GM06990 (cell line): ENCODE measurements at regions not wholly inside any gene's neighbourhood (a gene's known extent, or its start where the extent isn't known, plus 50 kb on each side); places are given as distances from the start of the nearest gene placed in this dataset.

Source experiments
- DNase-seq: peaks from one replicate; pipeline ENCODE4 v3.0.0-alpha.2; 2011; ENCODE audit not compliant: insufficient read length; ENCODE audit errors: extremely low read depth
- H3K27me3 ChIP-seq: replicated peaks from 2 replicates; pipeline ENCODE4 v1.6.0; 2011; ENCODE audit warnings: low read length; ENCODE audit not compliant: control insufficient read depth, insufficient read depth
- H3K36me3 ChIP-seq: 2 replicates; pipeline ENCODE4 v1.5.1; 2011; ENCODE audit warnings: low read length; ENCODE audit not compliant: control insufficient read depth, insufficient read depth
- H3K4me3 ChIP-seq: replicated peaks from 2 replicates; pipeline ENCODE4 v1.5.1; 2011; ENCODE audit warnings: low read depth, mild to moderate bottlenecking, control low read depth, low read length
- TF ChIP-seq, protein P1 (sequence below): IDR thresholded peaks from 2 replicates; pipeline ENCODE4 v1.5.1; 2011; ENCODE audit warnings: low read length, control low read depth, mild to moderate bottlenecking, inconsistent platforms; ENCODE audit not compliant: insufficient read depth, poor library complexity, severe bottlenecking

DNA sequence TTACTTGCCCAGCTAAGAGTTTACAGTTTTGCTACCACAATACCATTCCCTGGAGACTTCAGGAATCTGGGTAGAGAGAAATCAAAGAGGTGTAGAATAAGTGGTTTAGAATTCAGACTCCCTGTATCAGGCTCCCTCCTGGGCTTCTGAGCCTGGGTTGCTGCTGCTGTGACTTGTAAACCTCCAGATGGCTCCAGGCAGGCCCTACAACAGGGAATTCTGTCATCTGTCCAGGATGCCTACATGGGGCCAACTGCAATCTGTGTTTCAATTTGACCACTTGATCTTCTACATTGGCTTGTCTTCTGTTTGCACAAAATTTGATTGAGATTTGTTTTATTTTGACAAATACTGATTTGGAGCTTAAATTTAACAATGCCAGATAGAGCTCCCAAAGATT is 183.9 kb downstream of the RAD51AP2 start:
- Histone ChIP-seq H3K4me3 (no peak overlapping the region), H3K27me3 (no peaks in the 10 kb centered on the region), H3K36me3 (no peaks in the 10 kb centered on the region)
- no peak for DNase-seq
- TF ChIP-seq, protein P1, sequence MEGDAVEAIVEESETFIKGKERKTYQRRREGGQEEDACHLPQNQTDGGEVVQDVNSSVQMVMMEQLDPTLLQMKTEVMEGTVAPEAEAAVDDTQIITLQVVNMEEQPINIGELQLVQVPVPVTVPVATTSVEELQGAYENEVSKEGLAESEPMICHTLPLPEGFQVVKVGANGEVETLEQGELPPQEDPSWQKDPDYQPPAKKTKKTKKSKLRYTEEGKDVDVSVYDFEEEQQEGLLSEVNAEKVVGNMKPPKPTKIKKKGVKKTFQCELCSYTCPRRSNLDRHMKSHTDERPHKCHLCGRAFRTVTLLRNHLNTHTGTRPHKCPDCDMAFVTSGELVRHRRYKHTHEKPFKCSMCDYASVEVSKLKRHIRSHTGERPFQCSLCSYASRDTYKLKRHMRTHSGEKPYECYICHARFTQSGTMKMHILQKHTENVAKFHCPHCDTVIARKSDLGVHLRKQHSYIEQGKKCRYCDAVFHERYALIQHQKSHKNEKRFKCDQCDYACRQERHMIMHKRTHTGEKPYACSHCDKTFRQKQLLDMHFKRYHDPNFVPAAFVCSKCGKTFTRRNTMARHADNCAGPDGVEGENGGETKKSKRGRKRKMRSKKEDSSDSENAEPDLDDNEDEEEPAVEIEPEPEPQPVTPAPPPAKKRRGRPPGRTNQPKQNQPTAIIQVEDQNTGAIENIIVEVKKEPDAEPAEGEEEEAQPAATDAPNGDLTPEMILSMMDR = no peak

DNA sequence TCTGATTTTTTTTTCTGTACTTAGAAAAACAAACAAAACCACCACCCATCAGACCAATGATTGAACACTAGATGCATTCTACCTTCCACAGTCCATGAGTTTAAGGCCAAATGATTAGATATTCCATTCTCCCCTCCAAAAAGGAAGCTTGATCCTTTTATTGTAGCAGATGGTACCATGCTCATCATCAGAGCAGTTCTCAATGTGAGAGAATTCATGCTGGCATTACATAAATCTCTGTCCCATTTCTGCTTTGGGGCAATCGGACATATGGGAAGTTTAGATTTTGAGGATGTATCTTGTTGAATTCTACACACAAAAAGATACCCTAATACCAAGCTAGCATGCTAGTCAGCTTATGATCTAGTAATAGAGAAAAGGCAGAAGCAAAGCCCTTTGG is 186.6 kb downstream of the RAD51AP2 start:
- no peaks in the 10 kb centered on the region for H3K27me3 ChIP-seq
- no peak overlapping the region for H3K4me3 ChIP-seq
- DNase-seq = no peak
- TF ChIP-seq, protein P1 = no peak
- H3K36me3 ChIP-seq = no peaks in the 10 kb centered on the region

DNA sequence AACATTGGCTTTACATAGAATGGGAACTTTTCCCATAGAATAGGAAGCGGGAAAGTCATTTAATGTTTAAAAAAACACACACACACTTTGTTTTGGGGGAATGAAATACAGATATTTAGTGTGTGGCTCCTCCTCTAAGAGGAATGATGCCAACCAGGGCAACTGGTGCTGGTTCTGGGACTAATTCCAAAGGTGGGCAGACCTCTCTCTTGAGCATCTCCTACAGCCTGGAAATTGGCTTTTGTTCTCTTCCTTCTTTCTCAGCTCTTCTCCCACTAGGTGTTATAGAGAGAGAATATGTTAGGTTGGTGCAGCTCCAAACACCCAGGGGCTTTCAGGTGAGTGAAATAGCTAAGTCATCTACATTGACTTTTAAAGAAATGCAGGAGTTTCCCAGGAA is 190.1 kb downstream of the RAD51AP2 start:
- Histone ChIP-seq H3K27me3 (no peaks in the 10 kb centered on the region), H3K36me3 (no peaks in the 10 kb centered on the region), H3K4me3 (no peak overlapping the region)
- no peak for DNase-seq
- TF ChIP-seq, protein P1 = no peak

DNA sequence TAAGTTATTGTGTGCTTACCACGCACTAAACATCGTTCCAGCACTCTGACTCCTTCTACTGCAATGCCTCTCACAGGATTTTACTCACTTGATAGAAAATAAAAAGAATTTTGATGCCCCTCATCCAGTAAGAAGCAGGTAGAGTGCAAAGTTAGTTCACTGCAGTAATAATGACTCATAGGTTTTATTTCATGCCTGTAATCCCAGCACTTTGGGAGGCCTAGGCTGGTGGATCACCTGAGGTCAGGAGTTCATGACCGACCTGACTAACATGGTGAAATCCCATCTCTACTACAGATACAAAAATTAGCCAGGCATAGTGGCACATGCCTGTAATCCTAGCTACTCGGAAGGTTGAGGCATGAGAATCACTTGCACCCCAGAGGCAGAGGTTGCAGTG is 190.6 kb downstream of the RAD51AP2 start:
- no peak for DNase-seq
- H3K36me3 ChIP-seq = no peaks in the 10 kb centered on the region
- TF ChIP-seq, protein P1 = no peak

DNA sequence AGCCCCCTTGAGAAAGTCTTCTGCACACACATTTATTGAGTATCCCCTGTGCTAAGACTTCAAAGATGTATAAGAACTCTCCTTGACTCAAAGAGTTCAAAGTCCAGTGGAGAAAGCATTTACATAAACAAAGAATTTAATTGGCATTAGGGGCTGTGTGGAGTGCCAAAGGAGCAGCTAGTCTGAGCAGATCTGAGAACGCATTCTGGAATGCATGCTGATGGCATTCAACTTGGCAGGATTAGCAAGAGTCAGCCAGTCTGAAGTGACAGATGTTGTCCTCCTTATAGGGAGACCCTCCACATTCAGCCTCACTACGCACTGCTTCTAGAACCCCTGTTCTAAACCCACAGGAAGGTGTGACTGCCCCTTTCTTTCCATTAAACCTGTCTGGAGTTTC is 191.5 kb downstream of the RAD51AP2 start:
- no peak overlapping the region for H3K4me3 ChIP-seq
- TF ChIP-seq, protein P1 = no peak
- no peak for DNase-seq
- H3K27me3 ChIP-seq = no peaks in the 10 kb centered on the region
- H3K36me3 ChIP-seq = no peaks in the 10 kb centered on the region

More for the DNA sequence above, 190.6 kb downstream of the RAD51AP2 start:
- no peaks in the 10 kb centered on the region for H3K27me3 ChIP-seq
- no peak overlapping the region for H3K4me3 ChIP-seq

DNA sequence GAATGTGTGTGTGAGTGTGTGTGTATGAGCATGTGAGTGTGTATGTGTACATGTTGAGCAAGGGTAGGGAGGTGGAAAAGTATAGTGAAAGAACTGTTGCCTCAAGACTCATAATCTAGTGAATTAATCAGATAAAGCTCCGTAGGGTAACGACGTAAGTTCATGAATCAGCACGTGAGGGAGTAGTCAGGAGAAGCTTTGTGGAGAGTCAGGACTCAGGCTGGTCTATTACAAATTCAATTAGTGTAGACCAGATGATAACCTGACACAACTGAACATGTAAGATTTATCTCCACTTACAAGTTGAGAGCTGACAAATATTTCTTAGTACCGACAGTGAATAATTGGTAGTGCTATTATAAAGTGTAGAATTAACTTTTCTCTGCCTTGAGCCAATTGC is 194.5 kb downstream of the RAD51AP2 start:
- no peaks in the 10 kb centered on the region for H3K36me3 ChIP-seq
- no peak for DNase-seq
- H3K27me3 ChIP-seq = no peaks in the 10 kb centered on the region
- no peak overlapping the region for H3K4me3 ChIP-seq
- TF ChIP-seq, protein P1 = no peak
